Fibroblast of skin of back (primary cell): ENCODE measurements at regions not wholly inside any gene's neighbourhood (a gene's known extent, or its start where the extent isn't known, plus 50 kb on each side); places are given as distances from the start of the nearest gene placed in this dataset.
"Not testable (repeated sequence)": the region's sequence is repeated elsewhere in the genome, so short reads cannot be mapped to it uniquely, and the experiment has no call there.

ENCODE experiments used
- DNase-seq: peaks from one replicate; pipeline ENCODE4 v3.0.0-alpha.2; 2013

GRCh38 chr7:113775804-113776203, 143.0 kb downstream of the PPP1R3A start:
- no peak for DNase-seq

GRCh38 chr7:113775401-113775800, 143.4 kb downstream of the PPP1R3A start:
- DNase-seq, result peak; percentile 16

GRCh38 chr7:113774182-113774807, 144.5 kb downstream of the PPP1R3A start:
- peak; percentile 80 for DNase-seq

GRCh38 chr7:113770146-113770738, 148.6 kb downstream of the PPP1R3A start:
- no peak for DNase-seq

DNA sequence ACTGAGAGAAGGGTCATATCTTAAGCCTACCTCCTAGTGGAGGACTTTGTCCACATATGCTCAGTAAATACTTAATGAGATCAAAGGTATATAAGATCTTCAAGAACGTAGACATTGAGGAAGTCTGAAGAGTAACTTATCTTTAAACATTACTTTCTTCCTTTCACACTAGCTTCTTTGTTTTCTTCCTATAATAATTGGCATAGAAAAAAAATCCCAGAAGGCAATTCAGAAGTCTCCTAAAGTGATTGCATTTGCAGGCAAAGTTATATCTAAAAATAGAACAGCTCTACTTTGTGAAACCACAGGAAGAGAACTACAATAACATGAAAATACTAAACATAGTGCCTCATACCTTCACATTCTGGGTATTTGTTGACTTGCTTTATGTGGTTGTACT, 150.4 kb downstream of the PPP1R3A start:
- peak; percentile 13 for DNase-seq

DNA sequence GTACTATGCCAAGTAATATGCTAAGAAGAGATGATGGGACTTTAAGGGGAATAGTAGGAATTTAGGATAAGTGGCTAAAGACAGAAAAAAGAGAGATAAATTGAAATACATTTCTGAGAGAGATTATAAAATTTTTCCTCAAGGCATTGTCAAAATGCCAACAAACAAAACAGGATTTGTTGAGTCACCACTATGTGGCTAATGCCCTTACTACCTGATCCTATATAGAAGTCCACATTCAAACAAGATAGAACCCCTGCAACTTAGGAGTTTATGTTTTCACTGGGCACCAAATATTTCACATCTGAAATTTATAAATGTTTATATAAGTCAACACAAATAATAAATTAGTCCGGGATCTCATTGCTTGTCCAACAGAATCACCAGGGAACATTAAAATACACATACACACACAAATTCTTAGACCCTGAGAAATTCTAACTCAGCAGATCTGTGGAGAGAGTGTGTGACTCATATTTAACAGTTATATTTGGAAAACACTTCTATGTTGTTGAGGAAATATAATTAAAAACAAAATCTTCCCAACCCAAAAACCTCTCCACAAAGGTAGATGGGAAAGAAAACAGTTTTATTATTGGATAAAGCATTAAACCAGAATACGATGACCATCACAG, 154.3 kb downstream of the PPP1R3A start:
- no peak for DNase-seq

- no peak for DNase-seq
Measured at GRCh38 chr7:113763226-113763625, 155.6 kb downstream of the PPP1R3A start.

DNA sequence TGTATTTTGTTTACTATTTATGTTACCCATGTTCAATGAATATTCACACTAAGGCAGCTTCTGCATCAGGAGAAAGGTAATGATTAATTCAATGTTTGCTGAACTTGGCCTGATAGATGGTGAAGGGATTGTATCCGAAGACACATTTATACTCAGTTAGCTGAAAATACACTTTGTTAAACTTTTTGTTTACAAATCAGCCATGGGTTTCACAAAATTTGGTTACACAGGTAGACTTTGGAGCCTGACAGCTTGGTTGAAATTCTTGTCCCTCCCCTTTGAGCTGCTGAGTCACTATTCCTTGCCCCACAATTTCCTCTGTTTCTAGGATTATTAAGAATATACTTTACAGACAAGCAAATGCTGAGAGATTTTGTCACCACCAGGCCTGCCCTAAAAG, 162.6 kb downstream of the PPP1R3A start:
- DNase-seq, result no peak

DNA sequence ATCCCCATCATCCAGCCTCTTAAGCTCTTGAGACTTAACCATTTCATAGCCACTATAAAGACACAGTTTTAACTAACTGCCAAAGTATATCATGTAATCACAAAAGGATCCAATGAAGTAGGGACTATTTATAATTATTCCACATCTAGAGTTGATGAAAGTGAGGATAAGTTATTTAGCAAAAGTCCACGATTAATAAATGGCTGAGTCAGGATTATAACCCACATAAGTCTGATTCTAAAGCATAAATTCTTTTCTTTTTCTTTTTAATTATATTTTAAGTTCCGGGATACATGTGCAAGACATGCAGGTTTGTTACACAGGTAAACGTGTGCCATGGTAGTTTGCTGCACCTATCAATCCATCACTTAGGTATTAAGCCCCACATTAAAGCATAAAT, 166.1 kb downstream of the PPP1R3A start:
- no peak for DNase-seq

DNA sequence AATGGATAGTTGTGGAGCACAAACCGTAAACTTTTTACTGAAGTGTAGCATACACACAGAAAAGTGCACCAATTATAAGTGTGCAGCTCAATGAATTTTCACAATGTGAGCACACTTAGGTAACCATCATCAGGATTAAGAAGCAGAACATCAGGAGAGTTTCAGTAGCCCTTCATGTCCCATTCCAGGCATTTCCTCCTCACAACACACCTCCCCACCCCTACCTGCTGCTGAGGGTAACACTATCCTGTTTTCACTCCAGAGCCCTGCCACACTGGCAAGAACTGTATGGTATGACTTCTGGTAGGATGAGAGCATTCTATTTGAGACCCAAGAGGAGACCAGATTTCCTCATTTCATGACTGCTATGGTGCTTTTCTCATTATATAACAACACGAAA, 166.5 kb downstream of the PPP1R3A start:
- no peak for DNase-seq

DNA sequence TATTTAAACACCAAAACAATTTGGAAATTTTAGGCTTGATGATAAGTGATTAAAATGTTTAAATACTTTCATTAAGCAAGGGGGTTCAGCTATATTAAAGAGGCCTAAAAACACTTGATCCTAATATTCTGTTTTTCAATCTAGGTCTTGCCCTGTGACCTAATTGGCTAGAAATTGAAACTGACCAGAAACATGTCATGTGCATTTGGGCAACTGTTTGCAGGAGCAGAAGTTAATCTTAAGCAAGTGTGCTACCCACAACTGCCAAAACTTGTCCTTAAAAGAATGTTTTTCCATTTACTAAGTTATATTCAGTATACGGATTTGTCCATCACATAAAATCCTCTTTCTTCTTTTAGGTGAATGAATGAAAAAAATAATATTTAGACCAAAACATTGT, 167.3 kb downstream of the PPP1R3A start:
- no peak for DNase-seq

DNA sequence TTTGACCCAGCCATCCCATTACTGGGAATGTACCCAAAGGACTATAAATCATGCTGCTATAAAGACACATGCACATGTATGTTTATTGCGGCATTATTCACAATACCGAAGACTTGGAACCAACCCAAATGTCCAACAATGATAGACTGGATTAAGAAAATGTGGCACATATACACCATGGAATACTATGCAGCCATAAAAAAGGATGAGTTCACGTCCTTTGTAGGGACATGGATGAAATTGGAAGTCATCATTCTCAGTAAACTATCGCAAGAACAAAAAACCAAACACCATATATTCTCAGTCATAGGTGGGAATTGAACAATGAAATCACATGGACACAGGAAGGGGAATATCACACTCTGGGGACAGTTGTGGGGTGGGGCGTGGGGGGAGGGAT, 170.4 kb downstream of the PPP1R3A start:
- not testable (repeated sequence) for DNase-seq

- DNase-seq, result not testable (repeated sequence)
Measured at GRCh38 chr7:113742946-113743431, 175.8 kb downstream of the PPP1R3A start.

GRCh38 chr7:113742377-113742776, 176.4 kb downstream of the PPP1R3A start:
- DNase-seq, result no peak

DNA sequence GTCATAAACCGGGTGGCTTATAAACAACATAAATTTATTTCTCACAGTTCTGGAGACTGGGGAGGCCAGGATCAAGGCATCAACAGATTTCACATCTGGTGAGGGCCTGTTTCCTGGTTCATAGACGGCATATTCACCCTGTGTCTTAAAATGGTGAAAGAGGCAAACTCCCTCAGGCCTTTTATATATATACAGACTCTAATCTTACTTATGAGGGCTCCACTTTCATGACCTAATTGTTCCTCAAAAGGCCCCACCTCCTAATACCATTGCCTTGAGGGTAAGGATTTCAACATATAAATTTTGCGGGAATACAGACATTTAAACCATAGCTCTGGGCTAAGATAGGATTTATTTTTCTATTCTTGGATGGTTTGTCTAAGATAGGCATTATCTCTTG, 187.2 kb downstream of the PPP1R3A start:
- DNase-seq, result no peak

DNA sequence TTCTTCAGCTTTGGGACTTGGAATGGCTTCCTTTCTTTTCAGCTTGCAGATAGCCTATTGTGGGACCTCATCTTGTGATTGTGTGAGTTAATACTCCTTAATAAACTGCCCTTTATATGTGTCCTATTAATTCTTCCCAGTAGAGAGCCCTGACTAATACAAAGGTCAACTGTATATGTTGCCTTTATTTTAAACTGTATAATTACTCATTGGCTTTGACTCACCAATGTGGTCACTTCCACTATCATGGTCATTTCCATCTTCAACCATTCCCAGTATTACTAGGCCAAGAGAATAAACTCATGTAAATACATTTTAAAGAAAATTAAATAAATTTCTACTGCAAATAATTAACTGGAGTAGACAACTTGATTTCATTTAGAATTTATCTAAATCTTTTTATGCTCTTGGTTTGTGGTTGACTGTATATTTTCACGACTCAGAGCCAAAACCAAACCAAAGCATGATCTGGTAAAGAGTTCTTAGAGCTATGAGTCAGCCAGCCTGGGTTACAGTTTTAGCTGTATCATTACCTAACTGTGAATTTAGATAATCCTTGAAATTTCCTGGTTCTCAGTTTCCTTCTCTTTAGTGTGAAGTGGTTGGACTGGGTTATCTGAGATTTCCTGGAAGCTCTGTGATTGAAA, 188.4 kb downstream of the PPP1R3A start:
- DNase-seq, result peak; percentile 72

DNA sequence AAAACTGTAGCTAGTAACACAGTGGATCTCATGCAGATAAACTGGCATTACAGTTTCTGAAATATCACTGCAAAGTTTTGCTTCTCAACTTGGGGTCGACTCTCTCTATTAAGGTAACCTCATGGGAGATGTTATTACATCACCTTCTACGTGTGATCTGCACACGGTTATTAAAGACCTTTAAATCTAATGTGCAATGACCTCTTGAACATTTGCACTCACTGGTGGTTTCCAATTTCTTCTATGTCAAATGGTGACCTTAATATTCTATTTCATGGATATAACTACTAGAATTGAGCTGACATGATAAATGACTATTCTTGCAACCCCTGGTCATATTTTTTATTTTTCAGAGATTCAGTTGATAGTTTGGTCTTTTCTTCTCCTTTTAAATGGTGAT, 191.3 kb downstream of the PPP1R3A start:
- DNase-seq, result no peak

GRCh38 chr7:113722006-113722405, 196.8 kb downstream of the PPP1R3A start:
- no peak for DNase-seq

DNA sequence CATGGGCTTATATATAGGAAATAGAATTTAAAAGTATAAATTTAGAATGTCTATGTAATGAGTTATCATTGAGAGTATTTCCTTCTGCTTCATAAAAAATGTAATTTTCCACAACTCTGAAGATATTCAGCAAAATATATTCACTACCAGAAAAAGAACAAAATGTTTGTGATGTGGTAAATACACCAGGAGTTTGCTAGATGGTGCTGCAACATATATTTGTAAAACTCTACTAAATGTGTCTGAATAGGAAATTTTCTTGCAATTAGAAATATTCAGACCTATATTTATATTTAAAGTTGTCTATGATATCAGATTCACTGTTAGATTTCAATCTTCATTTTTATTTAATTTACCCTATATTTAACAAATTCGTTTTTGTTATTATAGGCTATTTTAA, 201.1 kb downstream of the PPP1R3A start:
- DNase-seq, result no peak

DNA sequence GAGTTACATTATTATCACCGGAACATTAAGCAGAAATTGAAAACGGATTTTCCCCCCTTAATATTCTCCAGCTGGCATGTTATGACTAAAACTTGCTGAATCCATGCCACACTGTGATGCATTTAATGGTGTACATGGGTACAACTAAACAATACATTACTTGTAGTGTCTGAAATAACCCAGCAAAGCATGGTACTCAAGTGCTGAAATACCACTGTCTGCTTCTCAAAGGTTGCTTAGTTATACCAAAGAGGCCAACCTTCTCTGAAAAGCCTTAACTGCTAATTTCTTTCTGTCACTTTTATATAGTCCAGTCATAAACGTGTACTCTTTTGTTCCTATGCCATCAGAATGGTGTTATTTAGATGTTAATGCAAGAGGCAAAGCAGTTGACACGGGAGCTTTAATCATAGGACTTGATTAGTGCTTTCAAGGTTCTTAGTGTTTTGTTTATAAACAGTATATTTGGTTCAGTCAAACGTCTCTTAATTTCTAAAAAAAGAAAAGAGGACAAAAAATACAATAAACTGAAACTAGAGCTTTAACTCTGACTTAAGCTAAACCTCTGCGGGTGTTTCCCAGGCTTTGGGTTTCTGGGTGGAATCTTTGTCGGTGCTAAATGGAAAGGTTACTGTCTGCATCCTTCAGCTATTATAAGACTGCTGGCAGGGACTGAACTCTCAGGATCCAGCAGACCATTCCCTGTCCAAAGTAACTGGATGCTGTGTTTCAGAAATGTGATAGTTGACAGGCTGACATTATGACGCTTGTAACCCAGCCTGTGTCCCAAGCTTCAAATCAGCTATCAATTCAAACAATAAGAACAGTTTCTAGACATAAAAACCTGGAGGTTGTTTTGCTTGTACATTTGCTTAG, 202.6 kb downstream of the PPP1R3A start:
- no peak for DNase-seq

GRCh38 chr7:113715262-113715661, 203.5 kb downstream of the PPP1R3A start:
- no peak for DNase-seq

DNA sequence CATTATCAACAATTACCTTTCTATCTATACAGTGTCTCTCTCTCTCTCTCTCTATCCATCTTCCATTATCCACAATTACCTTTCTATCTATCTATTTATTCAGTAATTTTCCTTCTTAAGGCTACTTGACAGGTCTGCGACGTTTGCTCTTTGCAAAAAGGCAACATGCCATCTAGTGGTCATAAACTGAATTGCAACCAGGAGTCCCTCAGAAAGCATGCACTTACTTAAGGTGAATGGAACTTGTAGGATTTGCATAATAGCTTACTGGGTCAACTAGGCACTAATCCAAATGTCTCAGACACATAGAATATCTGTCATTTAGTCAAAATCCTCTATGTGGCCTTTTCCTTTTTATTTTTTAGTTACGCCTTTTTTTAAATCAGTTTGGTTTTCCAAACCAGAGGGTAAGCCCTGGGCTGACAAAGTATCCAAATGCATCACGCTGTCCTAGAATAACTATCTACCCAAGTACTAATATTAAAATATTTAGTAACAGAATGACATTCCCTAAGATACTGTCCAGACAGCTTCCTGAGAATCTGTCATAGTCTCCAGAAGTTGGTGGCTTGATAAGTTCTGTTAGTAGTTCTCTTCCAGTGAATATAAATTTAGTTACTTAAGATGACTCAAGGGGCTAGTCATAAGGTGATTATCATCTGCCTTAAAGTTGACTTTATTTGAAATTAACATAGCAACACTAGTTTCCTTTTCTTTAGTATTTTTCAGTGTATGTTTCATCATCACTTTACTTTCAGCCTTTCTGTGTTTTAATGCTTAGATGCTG, 208.3 kb downstream of the PPP1R3A start:
- DNase-seq, result peak; percentile 77
